Umbilical cord (tissue), 1 donor: ENCODE measurements at regions not wholly inside any gene's neighbourhood (a gene's known extent, or its start where the extent isn't known, plus 50 kb on each side); places are given as distances from the start of the nearest gene placed in this dataset.

Experiments used
- DNase-seq: peaks from one replicate; pipeline ENCODE4 v3.0.0-alpha.2; 2015; ENCODE audit warnings: low spot score

- DNase-seq = no peak
These were observed 310.9 kb upstream of the ZNF32 start for GRCh38 chr10:43959364-43960134.

GRCh38 chr10:43958964-43959363 lies 310.3 kb upstream of the ZNF32 start:
- DNase-seq = no peak

DNA sequence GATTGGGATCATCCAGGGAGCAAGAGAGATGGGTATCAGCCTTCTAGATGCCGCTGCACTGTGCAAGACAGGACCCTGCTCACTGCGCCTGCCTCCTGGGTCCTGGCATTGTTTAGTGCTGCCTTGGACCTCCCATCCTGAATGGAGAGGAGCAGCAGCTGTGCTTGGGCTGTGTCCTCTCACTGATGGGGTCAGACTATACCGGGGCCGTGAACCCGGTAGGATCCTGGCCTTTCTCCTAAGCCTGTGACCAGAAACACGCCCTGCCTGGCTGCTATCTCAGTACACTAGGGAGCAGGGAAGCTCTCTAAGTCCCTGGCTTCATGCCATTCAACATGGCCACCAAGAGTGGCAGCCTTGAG lies 309.4 kb upstream of the ZNF32 start:
- no peak for DNase-seq

DNA sequence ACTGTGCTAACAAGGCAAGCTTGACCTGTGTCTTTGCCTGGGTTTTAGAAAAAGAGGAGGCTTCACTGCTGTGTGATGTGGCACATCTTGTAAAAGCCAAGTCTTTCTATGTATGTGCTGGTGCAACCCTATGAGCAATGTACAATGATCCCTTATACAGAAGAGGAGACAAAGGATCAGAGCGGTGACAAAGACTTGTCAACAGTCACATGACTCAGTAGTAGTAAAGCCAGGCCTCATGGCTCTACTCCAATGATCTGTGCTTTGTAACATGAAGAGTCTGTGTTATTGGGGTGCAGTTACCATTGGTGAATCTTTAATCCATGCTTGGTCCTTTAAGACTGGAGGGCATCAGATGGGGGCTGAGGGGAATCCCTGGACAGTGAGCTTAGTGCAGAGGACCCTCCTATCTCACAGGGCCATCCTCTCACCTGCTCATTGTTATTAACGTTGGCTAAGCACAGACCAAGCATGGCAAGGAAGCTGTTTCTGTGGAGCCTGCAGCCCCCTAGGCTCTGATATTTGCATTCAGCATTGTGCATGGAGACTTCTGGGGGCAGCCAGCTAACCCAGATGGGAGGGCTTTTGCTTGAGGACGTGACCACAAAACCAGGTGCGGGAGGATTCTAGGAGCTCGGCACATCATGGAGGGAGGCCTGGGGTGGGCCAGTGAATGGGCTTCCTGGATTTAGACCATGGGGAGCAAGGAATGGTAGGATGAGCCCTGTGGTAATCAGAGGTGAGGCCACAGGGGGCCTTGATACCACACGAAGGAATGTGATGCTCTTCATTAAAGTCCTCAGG lies 308.8 kb upstream of the ZNF32 start:
- no peak for DNase-seq

- DNase-seq = no peak
These were observed 307.3 kb upstream of the ZNF32 start for GRCh38 chr10:43955978-43956377.

GRCh38 chr10:43955002-43955596 lies 306.4 kb upstream of the ZNF32 start:
- DNase-seq = no peak

GRCh38 chr10:43953672-43954071 lies 305.0 kb upstream of the ZNF32 start:
- DNase-seq = no peak

GRCh38 chr10:43952760-43953159 lies 304.1 kb upstream of the ZNF32 start:
- DNase-seq = no peak

GRCh38 chr10:43949351-43949750 lies 300.7 kb upstream of the ZNF32 start:
- DNase-seq = no peak

- DNase-seq = no peak
These were observed 297.8 kb upstream of the ZNF32 start for GRCh38 chr10:43946445-43946844.

DNA sequence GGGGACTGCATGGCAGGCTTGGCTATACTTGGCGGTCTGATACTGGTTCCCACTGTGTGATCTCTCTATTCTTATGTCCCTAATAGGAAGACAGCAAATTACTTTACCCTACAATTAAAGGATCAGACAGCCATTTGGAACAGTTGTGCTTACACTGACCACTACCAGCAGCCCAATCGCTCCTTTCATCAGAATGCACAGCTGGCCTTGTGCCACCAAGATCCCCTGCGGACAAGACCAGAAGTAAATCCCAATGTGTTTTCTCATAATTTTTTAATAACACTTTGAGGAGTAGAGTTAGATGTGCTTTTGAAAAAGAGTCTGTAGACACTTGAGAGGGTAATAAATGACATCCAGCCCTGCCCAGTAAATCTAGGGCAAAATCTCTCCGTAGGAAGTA lies 297.2 kb upstream of the ZNF32 start:
- DNase-seq = no peak

- peak; percentile 20 for DNase-seq
These were observed 296.5 kb upstream of the ZNF32 start for GRCh38 chr10:43945094-43945730.

DNA sequence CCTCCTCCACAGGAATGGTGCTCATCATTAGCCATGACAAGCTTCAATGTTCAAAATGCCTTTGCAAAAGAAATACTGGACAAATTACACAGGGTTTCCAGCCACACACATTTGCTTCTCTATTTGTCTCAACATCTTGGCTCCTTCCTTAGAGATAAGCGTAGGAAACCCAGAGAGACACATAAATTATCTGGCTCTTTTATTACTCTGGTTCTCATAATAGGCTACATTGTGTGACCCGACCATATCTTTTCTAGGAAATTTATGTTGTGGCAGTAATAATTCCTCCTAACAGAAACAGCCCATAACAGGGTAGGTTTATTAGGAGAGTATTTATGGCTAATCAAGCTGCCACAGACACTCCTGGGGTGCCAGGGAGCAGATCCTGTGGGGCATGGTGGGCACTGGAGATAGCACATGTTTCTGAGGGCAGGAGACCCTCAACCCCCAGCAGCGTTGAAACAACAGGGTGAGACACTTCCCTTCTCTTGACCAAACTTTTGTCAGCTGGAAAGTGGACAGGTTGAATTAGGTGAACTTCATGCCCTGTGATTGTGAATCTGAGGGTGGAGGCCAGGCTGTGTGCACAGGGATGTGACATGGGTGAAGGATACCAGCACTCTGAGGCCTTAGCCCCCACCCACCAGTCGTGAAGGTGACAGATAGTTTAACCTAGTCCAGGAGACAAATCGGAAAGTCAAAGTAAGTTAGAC lies 295.9 kb upstream of the ZNF32 start:
- DNase-seq = peak; percentile 49

DNA sequence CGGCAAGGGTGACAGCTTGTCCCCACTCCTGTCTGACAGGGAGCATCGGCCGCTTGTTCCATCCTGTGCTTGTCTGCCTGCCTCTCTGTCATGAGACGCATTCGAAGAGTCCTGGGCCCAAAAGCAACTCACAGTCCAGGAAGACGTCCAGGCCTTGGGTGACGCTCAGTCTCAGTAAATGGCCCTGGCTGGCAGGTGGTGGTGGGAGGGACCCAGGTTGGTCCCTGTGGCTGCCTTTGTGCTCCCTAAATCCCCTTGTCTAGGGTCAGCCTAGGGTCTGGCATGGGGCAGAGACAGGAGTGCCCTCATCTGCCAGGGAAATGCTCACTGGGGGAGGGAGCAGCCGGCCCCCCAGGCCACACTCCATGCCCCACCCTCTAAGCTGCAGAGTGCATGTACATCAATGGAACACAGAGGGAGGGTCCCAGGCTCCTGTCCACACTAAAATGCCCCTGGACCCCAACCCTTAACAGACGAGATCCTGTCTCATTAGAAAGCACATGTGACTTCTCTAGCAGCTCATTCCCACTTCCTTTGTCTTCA lies 295.2 kb upstream of the ZNF32 start:
- DNase-seq = no peak

DNA sequence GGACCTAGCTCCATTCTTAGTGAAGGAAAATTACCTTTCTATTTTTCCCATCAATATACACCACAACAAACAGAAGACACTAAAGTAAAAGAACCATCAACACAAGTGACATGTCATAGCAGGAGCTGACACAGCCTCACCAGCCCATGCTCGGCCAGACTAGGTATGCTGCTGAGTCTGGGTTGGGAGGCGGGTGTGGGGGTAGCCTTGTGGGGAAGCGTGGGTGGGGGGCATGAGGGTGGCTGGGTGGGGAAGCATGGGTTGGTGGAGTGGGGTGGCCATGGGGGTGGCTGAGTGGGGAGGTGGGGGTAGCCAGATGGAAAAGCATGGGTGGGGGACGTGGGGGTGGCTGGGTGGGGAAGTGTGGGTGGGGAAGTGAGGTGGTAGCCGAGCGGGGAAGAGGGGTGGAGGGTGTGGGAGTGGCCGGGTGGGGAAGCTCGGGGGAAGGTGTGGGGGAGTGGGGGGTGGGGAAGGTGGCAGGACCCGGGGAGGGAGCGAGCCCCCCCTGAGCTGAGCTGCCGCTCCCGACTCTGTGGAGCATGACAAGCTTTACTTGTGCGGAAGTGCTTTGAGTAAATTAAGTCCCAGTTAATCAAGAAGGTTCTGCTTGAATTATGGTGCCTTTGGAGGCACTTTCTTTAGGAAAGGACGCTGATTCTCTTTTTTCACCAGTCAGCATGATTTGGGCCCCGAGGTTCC lies 294.6 kb upstream of the ZNF32 start:
- DNase-seq = no peak

DNA sequence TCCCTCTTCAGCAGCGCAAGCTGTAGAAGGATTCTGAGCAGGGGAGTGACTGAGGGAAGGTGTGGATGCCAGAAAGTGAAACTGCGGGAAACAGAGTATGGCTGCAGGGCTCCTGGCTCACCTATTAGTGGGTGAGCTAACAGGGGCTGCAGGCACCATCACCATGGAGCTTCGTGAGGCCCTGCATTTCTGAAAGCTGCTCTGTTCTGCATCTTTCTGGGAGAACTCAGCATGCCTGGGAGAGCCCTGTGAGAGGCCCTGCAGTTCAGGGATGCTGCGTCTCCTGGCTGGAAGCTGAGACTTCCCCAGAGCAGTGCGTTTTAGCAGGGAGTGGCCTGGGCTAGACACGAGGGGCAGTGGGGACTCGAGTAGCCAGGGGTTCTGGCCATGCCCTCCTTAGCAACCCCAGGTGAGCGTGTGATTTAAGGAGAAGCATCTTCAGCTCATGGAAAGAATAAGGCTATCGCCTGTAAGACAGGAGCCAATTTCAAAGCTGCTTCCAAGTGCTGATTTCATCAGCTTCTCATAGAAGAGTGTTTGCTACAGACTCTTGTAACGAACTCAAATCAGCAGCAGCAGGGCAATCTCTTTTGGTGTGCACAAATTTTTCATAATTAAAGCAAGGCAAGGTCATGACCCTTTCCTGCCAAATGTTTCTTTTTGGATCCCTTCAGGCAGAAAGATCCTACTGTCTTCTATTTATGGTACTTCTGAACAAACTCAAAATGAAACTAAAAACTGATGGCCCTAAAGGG lies 293.6 kb upstream of the ZNF32 start:
- DNase-seq = peak; percentile 40

GRCh38 chr10:43940898-43941837 lies 292.5 kb upstream of the ZNF32 start:
- no peak for DNase-seq

DNA sequence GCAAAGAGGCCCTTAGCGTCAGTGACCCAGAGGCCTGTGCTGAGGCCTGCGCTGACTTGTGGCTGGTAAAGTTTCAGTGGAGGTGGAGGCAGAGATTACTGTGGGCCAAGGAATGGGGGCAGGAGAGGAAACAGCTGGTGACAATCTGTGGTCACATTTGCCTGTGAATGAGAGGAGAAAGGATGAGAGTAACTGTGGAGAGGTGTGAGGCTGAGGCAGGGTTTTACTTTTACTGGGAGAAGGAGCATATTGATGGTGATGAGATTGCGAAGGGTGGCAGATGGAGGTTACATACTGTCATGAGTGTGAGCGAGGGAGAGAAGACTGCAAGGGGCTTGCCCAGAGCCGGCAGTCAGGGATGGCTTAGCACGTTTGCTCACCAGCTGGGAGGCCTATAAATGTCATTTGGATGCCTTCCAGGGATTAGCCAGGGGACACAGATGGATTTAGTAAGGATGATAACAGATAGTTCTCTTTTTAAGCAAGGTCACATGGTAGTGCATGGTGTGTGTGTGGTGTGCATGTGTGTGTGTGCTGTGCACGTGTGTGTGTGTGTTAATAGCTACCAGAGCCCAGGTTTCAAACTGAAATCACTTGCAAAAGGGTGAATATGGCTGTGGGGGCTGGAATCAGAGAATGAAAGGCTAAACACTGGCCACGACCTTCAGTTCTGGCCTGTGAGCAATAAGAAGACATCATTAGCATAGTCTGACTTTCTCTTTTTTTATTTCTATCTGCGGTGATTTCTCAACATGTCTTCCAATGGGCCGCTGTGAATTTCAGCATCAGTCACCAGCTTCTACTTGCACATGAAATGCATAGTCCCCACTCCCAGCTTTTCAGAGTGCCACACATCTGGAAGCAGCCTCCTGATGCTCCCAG lies 291.5 kb upstream of the ZNF32 start:
- DNase-seq = no peak
